Osteocyte (in vitro differentiated cells): ENCODE measurements at regions not wholly inside any gene's neighbourhood (a gene's known extent, or its start where the extent isn't known, plus 50 kb on each side); places are given as distances from the start of the nearest gene placed in this dataset.

Experiments
- DNase-seq: peaks from one replicate; pipeline ENCODE4 v3.0.0; 2021; ENCODE audit warnings: mixed read lengths; ENCODE audit not compliant: unreplicated experiment; ENCODE audit errors: extremely low spot score
- H3K27ac Mint-ChIP-seq: one replicate; pipeline ENCODE4 v1.8.0; 2021; ENCODE audit warnings: mild to moderate bottlenecking, mixed read lengths; ENCODE audit not compliant: unreplicated experiment
- H3K27me3 Mint-ChIP-seq: one replicate; pipeline ENCODE4 v1.8.0; 2021; ENCODE audit warnings: mixed read lengths; ENCODE audit not compliant: unreplicated experiment
- H3K36me3 Mint-ChIP-seq: one replicate; pipeline ENCODE4 v1.8.0; 2021; ENCODE audit warnings: mixed read lengths; ENCODE audit not compliant: unreplicated experiment
- H3K4me1 Mint-ChIP-seq: one replicate; pipeline ENCODE4 v1.8.0; 2021; ENCODE audit warnings: mixed read lengths; ENCODE audit not compliant: unreplicated experiment
- H3K4me3 Mint-ChIP-seq: one replicate; pipeline ENCODE4 v1.8.0; 2021; ENCODE audit warnings: mild to moderate bottlenecking, moderate library complexity, mixed read lengths; ENCODE audit not compliant: unreplicated experiment
- H3K9me3 Mint-ChIP-seq: one replicate; pipeline ENCODE4 v1.8.0; 2021; ENCODE audit warnings: mixed read lengths; ENCODE audit not compliant: unreplicated experiment
- TF ChIP-seq, protein P1 (sequence below): fragments of 200-600 bp; sonication (generic); IDR thresholded peaks from 2 replicates; pipeline ENCODE4 v1.5.0; 2021; ENCODE audit warnings: antibody characterized with exemption, mild to moderate bottlenecking, moderate library complexity

DNA sequence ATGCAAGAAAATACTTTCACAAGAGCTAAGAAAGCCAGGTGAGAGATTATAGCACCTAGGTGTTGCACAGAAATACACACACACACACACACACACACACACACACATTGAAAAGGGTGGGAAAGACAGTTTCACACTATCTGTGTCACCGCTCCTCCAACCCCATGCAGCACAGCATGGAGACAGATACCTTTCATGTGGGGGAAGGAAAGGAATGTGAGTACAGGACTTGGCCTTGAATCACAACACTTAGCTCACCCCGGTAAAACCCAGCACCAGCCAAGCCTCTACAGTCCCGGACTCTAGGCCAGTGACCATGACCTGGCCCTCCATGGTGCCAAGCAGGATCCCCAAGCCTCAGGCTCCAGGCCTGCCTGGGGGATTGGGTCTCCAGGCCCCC, 462.0 kb upstream of the SPRY2 start:
- Mint-ChIP-seq H3K4me3 (no peak overlapping the region), H3K27ac (no peak overlapping the region), H3K9me3 (no peaks in the 10 kb centered on the region), H3K27me3 (no peaks in the 10 kb centered on the region), H3K36me3 (no peaks in the 10 kb centered on the region), H3K4me1 (peaks cover 9% of the 10 kb centered on the region)
- no peak for DNase-seq
- TF ChIP-seq, protein P1, sequence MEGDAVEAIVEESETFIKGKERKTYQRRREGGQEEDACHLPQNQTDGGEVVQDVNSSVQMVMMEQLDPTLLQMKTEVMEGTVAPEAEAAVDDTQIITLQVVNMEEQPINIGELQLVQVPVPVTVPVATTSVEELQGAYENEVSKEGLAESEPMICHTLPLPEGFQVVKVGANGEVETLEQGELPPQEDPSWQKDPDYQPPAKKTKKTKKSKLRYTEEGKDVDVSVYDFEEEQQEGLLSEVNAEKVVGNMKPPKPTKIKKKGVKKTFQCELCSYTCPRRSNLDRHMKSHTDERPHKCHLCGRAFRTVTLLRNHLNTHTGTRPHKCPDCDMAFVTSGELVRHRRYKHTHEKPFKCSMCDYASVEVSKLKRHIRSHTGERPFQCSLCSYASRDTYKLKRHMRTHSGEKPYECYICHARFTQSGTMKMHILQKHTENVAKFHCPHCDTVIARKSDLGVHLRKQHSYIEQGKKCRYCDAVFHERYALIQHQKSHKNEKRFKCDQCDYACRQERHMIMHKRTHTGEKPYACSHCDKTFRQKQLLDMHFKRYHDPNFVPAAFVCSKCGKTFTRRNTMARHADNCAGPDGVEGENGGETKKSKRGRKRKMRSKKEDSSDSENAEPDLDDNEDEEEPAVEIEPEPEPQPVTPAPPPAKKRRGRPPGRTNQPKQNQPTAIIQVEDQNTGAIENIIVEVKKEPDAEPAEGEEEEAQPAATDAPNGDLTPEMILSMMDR, result no peak

DNA sequence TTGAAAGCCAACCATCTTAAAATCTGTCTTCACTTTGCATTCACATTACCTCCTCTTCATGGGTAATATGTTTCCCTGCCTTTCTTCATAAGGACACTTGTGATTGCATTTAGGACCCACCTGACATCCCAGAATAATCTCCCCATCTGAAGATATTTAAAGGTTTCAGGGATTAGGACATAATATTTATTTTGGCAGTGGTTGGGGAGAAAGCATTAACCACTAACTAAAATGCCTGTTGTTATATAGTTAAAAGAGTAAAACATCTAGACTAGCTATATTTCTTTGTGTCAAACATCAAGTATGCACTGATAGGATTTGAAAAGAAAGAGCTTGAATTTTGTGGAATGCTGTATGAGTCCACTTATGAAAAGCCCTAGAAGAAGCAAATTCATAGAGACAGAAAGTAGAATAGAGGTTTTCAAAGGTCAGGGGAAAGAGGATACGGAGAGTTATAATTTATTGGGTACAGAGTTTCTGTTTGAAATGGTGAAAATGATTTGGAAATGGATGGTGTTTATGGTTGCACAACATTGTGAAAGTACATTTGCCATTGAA, 457.7 kb upstream of the SPRY2 start:
- H3K27me3 Mint-ChIP-seq, result no peaks in the 10 kb centered on the region
- no peak for DNase-seq
- no peak overlapping the region for H3K27ac Mint-ChIP-seq
- H3K4me3 Mint-ChIP-seq, result no peak overlapping the region
- TF ChIP-seq, protein P1, result no peak
- peaks cover 9% of the 10 kb centered on the region for H3K4me1 Mint-ChIP-seq
- no peaks in the 10 kb centered on the region for H3K9me3 Mint-ChIP-seq
- no peaks in the 10 kb centered on the region for H3K36me3 Mint-ChIP-seq

DNA sequence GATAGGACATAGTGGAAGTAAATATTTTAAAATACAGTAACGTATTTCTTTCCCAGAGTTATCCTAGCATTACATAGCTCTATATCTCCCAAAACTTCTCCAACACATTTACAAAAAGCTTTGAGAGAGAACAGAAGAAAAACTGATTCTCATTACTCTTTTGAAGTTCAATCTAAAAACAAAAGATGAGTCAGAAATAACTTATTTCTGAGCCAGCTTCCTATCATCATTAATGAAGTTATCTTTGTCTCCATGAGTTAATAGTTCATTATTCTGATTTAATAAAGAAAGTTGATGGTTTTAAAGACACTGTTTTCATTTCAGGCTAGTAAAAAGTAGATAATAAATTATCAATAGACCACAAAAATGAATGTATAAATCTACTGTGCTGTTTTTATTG, 446.7 kb upstream of the SPRY2 start:
- TF ChIP-seq, protein P1, result no peak
- DNase-seq, result no peak
- Mint-ChIP-seq H3K36me3 (no peaks in the 10 kb centered on the region), H3K9me3 (no peaks in the 10 kb centered on the region), H3K4me1 (no peaks in the 10 kb centered on the region), H3K27me3 (no peaks in the 10 kb centered on the region), H3K4me3 (no peak overlapping the region), H3K27ac (no peak overlapping the region)

DNA sequence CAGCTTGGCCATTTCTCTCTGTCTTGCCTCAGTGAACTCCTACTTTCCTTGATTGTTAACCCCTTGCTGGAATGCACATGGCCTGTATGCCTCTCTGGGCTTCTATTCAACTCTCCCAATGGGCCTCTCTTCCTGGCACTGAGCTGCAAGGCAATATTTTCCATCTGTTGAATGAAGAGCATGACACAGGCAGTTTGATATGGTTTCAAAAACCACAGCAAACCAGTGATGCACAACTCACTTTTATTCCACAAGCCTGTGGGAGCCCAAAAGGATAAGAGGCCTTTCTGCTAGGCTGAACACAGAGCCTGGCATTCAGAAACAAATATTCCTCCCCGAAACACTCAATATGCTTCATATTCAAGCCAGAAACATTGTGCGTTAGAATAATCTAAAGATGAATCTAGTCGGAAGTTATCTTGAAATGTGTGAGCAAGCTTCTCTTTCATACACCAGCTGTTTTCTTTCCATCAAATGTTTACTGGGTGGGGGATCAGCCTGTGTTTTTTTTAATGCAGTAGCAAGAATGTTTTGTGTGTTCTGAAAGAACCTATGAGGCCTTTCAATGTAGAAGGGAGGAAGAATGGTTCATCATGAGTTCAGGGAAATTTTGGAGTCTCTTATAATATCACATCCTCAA, 443.1 kb upstream of the SPRY2 start:
- no peak for DNase-seq
- Mint-ChIP-seq H3K4me3 (no peak overlapping the region), H3K4me1 (peaks cover 17% of the 10 kb centered on the region), H3K9me3 (no peaks in the 10 kb centered on the region), H3K27ac (no peak overlapping the region), H3K27me3 (no peaks in the 10 kb centered on the region), H3K36me3 (no peaks in the 10 kb centered on the region)
- TF ChIP-seq, protein P1, result no peak

DNA sequence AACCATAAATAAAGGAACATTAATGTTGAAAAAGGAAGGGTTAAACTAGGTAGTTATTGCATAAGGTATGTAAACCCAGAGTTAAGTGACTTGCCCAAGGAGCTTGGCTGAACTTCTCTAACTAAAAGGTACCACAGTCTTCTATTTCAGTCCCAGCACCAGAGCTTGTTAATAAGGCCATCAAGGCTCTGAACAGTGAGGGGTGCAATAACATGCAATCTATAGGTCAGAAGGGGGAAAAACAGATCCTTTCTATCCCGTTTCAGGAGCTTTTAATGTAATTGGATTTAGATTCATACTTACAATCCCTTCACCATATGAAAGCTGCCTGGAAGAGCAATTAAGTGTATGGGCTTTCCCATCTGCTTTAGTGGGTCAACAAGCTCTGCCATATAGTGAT, 441.5 kb upstream of the SPRY2 start:
- H3K4me3 Mint-ChIP-seq, result no peak overlapping the region
- no peaks in the 10 kb centered on the region for H3K27me3 Mint-ChIP-seq
- peaks cover 17% of the 10 kb centered on the region for H3K4me1 Mint-ChIP-seq
- no peak overlapping the region for H3K27ac Mint-ChIP-seq
- H3K9me3 Mint-ChIP-seq, result no peaks in the 10 kb centered on the region
- H3K36me3 Mint-ChIP-seq, result no peaks in the 10 kb centered on the region
- no peak for DNase-seq
- TF ChIP-seq, protein P1, result no peak
